H1 (cell line): ENCODE measurements at regions not wholly inside any gene's neighbourhood (a gene's known extent, or its start where the extent isn't known, plus 50 kb on each side); places are given as distances from the start of the nearest gene placed in this dataset.

ENCODE experiments used
- CTCF ChIA-PET: fragments of 300-600 bp; sonication (Branson Sonifier 250); formaldehyde crosslinking; loops from one replicate; lab custom pipeline; 2021; ENCODE audit not compliant: partially characterized antibody; lab: Charles Lee
- POLR2A ChIA-PET: fragments of 300-600 bp; sonication (Branson Sonifier 250); formaldehyde crosslinking; loops from one replicate; lab custom pipeline; 2021; ENCODE audit warnings: inconsistent platforms; ENCODE audit not compliant: partially characterized antibody; lab: Charles Lee
- DNase-seq, 2 experiments: peaks; one replicate each; pipeline versions ENCODE4 v3.0.0 to v3.0.0-alpha.2; 2010 to 2022; ENCODE audit warnings: low spot score in 2 of 2, low read depth in 1 of 2, mixed read lengths in 1 of 2
- FAIRE-seq: peaks from 2 replicates; lab custom pipeline; 2011; peaks lifted over from hg19 to GRCh38; lab: Jason Lieb, UNC
- H2AFZ ChIP-seq: 2 replicates; pipeline ENCODE4 v1.8.1; 2012; ENCODE audit warnings: low read length, inconsistent platforms
- H2AK5ac ChIP-seq: 2 replicates; pipeline ENCODE4 v1.6.1; 2013; ENCODE audit warnings: low read depth, low read length
- H2BK120ac ChIP-seq: replicated peaks from 2 replicates; pipeline ENCODE3; 2013; ENCODE audit warnings: low read depth, low read length, inconsistent platforms
- H2BK12ac ChIP-seq: 2 replicates; pipeline ENCODE4 v1.6.1; 2013; ENCODE audit warnings: low read depth, low read length
- H2BK15ac ChIP-seq: 2 replicates; pipeline ENCODE4 v1.6.1; 2013; ENCODE audit warnings: low read length
- H2BK20ac ChIP-seq: 2 replicates; pipeline ENCODE4 v1.6.1; 2013; ENCODE audit warnings: low read length
- H2BK5ac ChIP-seq: 2 replicates; pipeline ENCODE4 v1.6.1; 2013; ENCODE audit warnings: low read depth, low read length
- H3K14ac ChIP-seq: 2 replicates; pipeline ENCODE4 v1.6.1; 2013; ENCODE audit warnings: inconsistent platforms; ENCODE audit not compliant: insufficient read length
- H3K18ac ChIP-seq: 2 replicates; pipeline ENCODE4 v1.6.1; 2013; ENCODE audit warnings: low read length; ENCODE audit errors: extremely low read depth
- H3K23ac ChIP-seq: 2 replicates; pipeline ENCODE4 v1.6.1; 2013; ENCODE audit warnings: inconsistent platforms; ENCODE audit not compliant: insufficient read length
- H3K23me2 ChIP-seq: 2 replicates; pipeline ENCODE4 v1.6.1; 2013; ENCODE audit warnings: low read depth, low read length
- H3K27ac ChIP-seq: 2 replicates; pipeline ENCODE4 v1.6.1; 2011; ENCODE audit warnings: low read depth, low read length, inconsistent platforms
- H3K27me3 ChIP-seq, 4 experiments: replicated peaks in 1 of 4; 1 replicate in 1 of 4; 2 replicates in 3 of 4; pipeline versions ENCODE4 v1.6.1 to v1.8.1; 2011 to 2013; ENCODE audit warnings: low read length in 3 of 4, mild to moderate bottlenecking in 3 of 4, inconsistent platforms in 2 of 4, mixed read lengths in 2 of 4, moderate library complexity in 1 of 4; ENCODE audit not compliant: control insufficient read depth in 3 of 4, insufficient read depth in 3 of 4; ENCODE audit errors: extremely low read depth in 1 of 4
- H3K36me3 ChIP-seq, 4 experiments: 2 replicates each; pipeline versions ENCODE4 v1.6.1 to v1.8.1; 2011 to 2013; ENCODE audit warnings: mild to moderate bottlenecking in 4 of 4, low read length in 3 of 4, moderate library complexity in 2 of 4, control low read depth in 1 of 4, inconsistent platforms in 1 of 4; ENCODE audit not compliant: insufficient read depth in 4 of 4, control insufficient read depth in 2 of 4
- H3K4ac ChIP-seq: replicated peaks from 2 replicates; pipeline ENCODE3; 2013; ENCODE audit warnings: low read length, low read depth, mixed read lengths, inconsistent platforms; ENCODE audit not compliant: insufficient read length
- H3K4me1 ChIP-seq, 4 experiments: replicated peaks in 1 of 4; 1 replicate in 1 of 4; 2 replicates in 3 of 4; pipeline versions ENCODE4 v1.6.1 to v1.8.1; 2011 to 2013; ENCODE audit warnings: low read length in 3 of 4, inconsistent platforms in 2 of 4, mixed read lengths in 1 of 4; ENCODE audit not compliant: insufficient read depth in 4 of 4, control insufficient read depth in 3 of 4
- H3K4me2 ChIP-seq, 2 experiments: 2 replicates each; pipeline versions ENCODE4 v1.6.1 to v1.8.1; 2011 to 2013; ENCODE audit warnings: low read depth in 2 of 2, low read length in 2 of 2, control low read depth in 1 of 2, inconsistent platforms in 1 of 2, mild to moderate bottlenecking in 1 of 2; ENCODE audit not compliant: insufficient read depth in 1 of 2
- H3K4me3 ChIP-seq, 4 experiments: fragments of 200-600, 300-600 bp in 1 of 4; sonication (generic), shearing (Covaris generic), sonication (Bioruptor Twin) in 1 of 4; 2 replicates each; pipeline versions ENCODE4 v1.5.1 to v1.8.1; 2011 to 2016; ENCODE audit warnings: low read length in 4 of 4, low read depth in 3 of 4, control low read depth in 2 of 4, inconsistent platforms in 2 of 4, mild to moderate bottlenecking in 2 of 4, mixed read lengths in 1 of 4, moderate library complexity in 1 of 4; ENCODE audit not compliant: insufficient read depth in 2 of 4; ENCODE audit errors: extremely low read depth in 1 of 4
- H3K56ac ChIP-seq: replicated peaks from 2 replicates; pipeline ENCODE3; 2013; ENCODE audit warnings: low read depth, mild to moderate bottlenecking, mixed read lengths, low read length, inconsistent platforms; ENCODE audit not compliant: insufficient read length
- H3K79me1 ChIP-seq: 2 replicates; pipeline ENCODE4 v1.6.1; 2013; ENCODE audit warnings: low read depth, low read length, control low read depth
- H3K79me2 ChIP-seq, 2 experiments: 2 replicates each; pipeline versions ENCODE4 v1.6.1 to v1.8.1; 2012 to 2013; ENCODE audit warnings: low read length in 2 of 2, mild to moderate bottlenecking in 2 of 2, inconsistent platforms in 1 of 2; ENCODE audit not compliant: insufficient read depth in 2 of 2, control insufficient read depth in 1 of 2
- H3K9ac ChIP-seq, 4 experiments: replicated peaks in 1 of 4; 1 replicate in 1 of 4; 2 replicates in 3 of 4; pipeline versions ENCODE4 v1.6.1 to v1.8.1; 2011 to 2013; ENCODE audit warnings: low read depth in 3 of 4, low read length in 3 of 4, control low read depth in 2 of 4, mild to moderate bottlenecking in 2 of 4, moderate library complexity in 2 of 4, inconsistent platforms in 1 of 4; ENCODE audit errors: extremely low read depth in 1 of 4
- H3K9me3 ChIP-seq, 2 experiments: 2 replicates each; pipeline versions ENCODE4 v1.6.1 to v1.8.1; 2012 to 2013; ENCODE audit warnings: mild to moderate bottlenecking in 2 of 2, moderate library complexity in 2 of 2, control low read depth in 1 of 2, inconsistent platforms in 1 of 2, low read depth in 1 of 2, low read length in 1 of 2, mixed read lengths in 1 of 2; ENCODE audit not compliant: insufficient read depth in 2 of 2
- H4K20me1 ChIP-seq, 2 experiments: replicated peaks in 1 of 2; 2 replicates each; pipeline versions ENCODE3 to v1.8.1; 2011 to 2013; ENCODE audit warnings: inconsistent platforms in 2 of 2, low read length in 2 of 2, mild to moderate bottlenecking in 1 of 2; ENCODE audit not compliant: insufficient read depth in 2 of 2, control insufficient read depth in 1 of 2
- H4K5ac ChIP-seq: 2 replicates; pipeline ENCODE4 v1.6.1; 2013; ENCODE audit warnings: low read length, low read depth, mixed read lengths, inconsistent platforms; ENCODE audit not compliant: insufficient read length
- H4K8ac ChIP-seq: 2 replicates; pipeline ENCODE4 v1.8.0; 2013; ENCODE audit warnings: mild to moderate bottlenecking, moderate library complexity, low read length, inconsistent platforms; ENCODE audit not compliant: insufficient read depth; ENCODE audit errors: extremely low read depth
- H4K91ac ChIP-seq: replicated peaks from 2 replicates; pipeline ENCODE3; 2013; ENCODE audit warnings: low read length, mixed read lengths, inconsistent platforms; ENCODE audit not compliant: insufficient read length
- SP2 ChIP-seq: IDR thresholded peaks from 2 replicates; pipeline ENCODE4 v1.6.1; 2012; ENCODE audit warnings: mild to moderate bottlenecking, low read length, inconsistent platforms
- WGBS, 2 experiments: shearing (Covaris generic) in 1 of 2; methylation state at CpG; one replicate each; pipeline versions ENCODE4 v1.1.6 to v1.1.7; 2013 to 2015; ENCODE audit warnings: low lambda C conversion rate in 2 of 2, mixed read lengths in 2 of 2, inconsistent platforms in 1 of 2, low coverage in 1 of 2, missing lambda C conversion rate in 1 of 2; ENCODE audit not compliant: insufficient replicate concordance in 2 of 2, insufficient coverage in 1 of 2, insufficient read length in 1 of 2; ENCODE audit errors: extremely low coverage in 1 of 2, missing lambda C conversion rate in 1 of 2; 5-methylcytosine and 5-hydroxymethylcytosine counted together

DNA sequence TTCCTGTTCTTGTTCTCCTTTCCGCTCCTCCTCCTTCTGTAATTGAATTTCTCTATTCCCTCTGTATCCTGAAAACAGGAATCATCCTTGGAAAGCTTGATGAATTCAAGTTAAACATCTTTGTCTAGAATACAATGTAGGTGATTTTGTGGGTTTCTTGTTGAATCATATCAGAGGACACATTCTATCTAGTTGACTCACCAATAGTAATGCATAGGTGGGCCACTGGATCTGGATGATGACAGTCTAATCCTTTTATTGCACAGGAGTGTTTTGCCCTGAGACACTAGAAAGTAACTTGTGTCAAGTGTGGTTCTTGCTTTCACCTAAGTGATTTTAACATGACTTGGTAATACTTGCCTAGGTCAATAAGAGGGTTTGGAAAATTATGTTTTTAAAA, 164.3 kb downstream of the RFPL4B start:
- no peak overlapping the region for H2BK120ac ChIP-seq
- ChIA-PET CTCF (interaction anchor here (1.2 kb wide), 1 partner anchor 8 kb away, joined by 3 read pairs; no protein-coding TSS in a partner anchor), POLR2A (no interaction called here)
- no peak overlapping the region for H2AK5ac ChIP-seq
- H3K4me2 ChIP-seq, result no peak overlapping the region
- H3K9ac ChIP-seq, result no peak overlapping the region
- H3K4ac ChIP-seq, result no peak overlapping the region
- H2BK15ac ChIP-seq, result no peak overlapping the region
- FAIRE-seq (no peak), DNase-seq (no peak)
- no peak overlapping the region for H3K27ac ChIP-seq
- no peak overlapping the region for H3K4me3 ChIP-seq
- H4K8ac ChIP-seq, result no peak overlapping the region
- no peak overlapping the region for H3K23ac ChIP-seq
- H3K79me2 ChIP-seq, result no peaks in the 10 kb centered on the region
- H3K18ac ChIP-seq, result no peak overlapping the region
- H4K91ac ChIP-seq, result no peak overlapping the region
- no peak overlapping the region for H2AFZ ChIP-seq
- no peaks in the 10 kb centered on the region for H3K4me1 ChIP-seq
- no peak overlapping the region for H4K5ac ChIP-seq
- no peaks in the 10 kb centered on the region for H3K9me3 ChIP-seq
- H3K36me3 ChIP-seq, result no peaks in the 10 kb centered on the region
- H3K79me1 ChIP-seq, result no peaks in the 10 kb centered on the region
- no peak overlapping the region for H3K14ac ChIP-seq
- no peak overlapping the region for H2BK20ac ChIP-seq
- H2BK12ac ChIP-seq, result no peak overlapping the region
- no peak for TF ChIP-seq SP2
- TF ChIP-seq, all 59 proteins: peak for 0
- Histone ChIP-seq H2BK5ac (no peak overlapping the region), H4K20me1 (no peaks in the 10 kb centered on the region), H3K27me3 (no peaks in the 10 kb centered on the region), H3K23me2 (no peaks in the 10 kb centered on the region), H3K56ac (no peak overlapping the region)
- 95% methylated on average over 1 of the region's 1 CpG; no CpG with 5 or more reads in 1 of the 2 experiments for WGBS, 2 experiments
